Amygdala (tissue), 56 donors: ENCODE measurements at regions not wholly inside any gene's neighbourhood (a gene's known extent, or its start where the extent isn't known, plus 50 kb on each side); places are given as distances from the start of the nearest gene placed in this dataset.
"Not testable (repeated sequence)": the region's sequence is repeated elsewhere in the genome, so short reads cannot be mapped to it uniquely, and the experiment has no call there.

Experiments used
- DNase-seq, 56 donors: peaks; one replicate each; lab custom pipeline; 2025; lab: John Stamatoyannopoulos, UW

GRCh38 chr12:73452672-73453469 is 1084.8 kb upstream of the ATXN7L3B start:
- no peak for DNase-seq

- DNase-seq, result no peak
Measured at GRCh38 chr12:73460212-73460611, 1077.4 kb upstream of the ATXN7L3B start.

- no peak for DNase-seq
Measured at GRCh38 chr12:73465106-73465505, 1072.5 kb upstream of the ATXN7L3B start.

GRCh38 chr12:73486256-73486655 is 1051.4 kb upstream of the ATXN7L3B start:
- no peak for DNase-seq

- DNase-seq, result no peak
Measured at GRCh38 chr12:73506611-73507010, 1031.0 kb upstream of the ATXN7L3B start.

GRCh38 chr12:73514672-73515071 is 1023.0 kb upstream of the ATXN7L3B start:
- DNase-seq, result no peak

GRCh38 chr12:73517859-73518258 is 1019.8 kb upstream of the ATXN7L3B start:
- no peak for DNase-seq

GRCh38 chr12:73529231-73529630 is 1008.4 kb upstream of the ATXN7L3B start:
- DNase-seq, result no peak

- DNase-seq, result no peak
Measured at GRCh38 chr12:73529954-73530353, 1007.7 kb upstream of the ATXN7L3B start.

GRCh38 chr12:73531752-73532151 is 1005.9 kb upstream of the ATXN7L3B start:
- DNase-seq, result no peak

GRCh38 chr12:73547421-73547820 is 990.2 kb upstream of the ATXN7L3B start:
- DNase-seq, result no peak

- no peak for DNase-seq
Measured at GRCh38 chr12:73585136-73585535, 952.5 kb upstream of the ATXN7L3B start.

- no peak for DNase-seq
Measured at GRCh38 chr12:73589220-73589619, 948.4 kb upstream of the ATXN7L3B start.

GRCh38 chr12:73598626-73599025 is 939.0 kb upstream of the ATXN7L3B start:
- no peak for DNase-seq

- no peak for DNase-seq
Measured at GRCh38 chr12:73599268-73599667, 938.4 kb upstream of the ATXN7L3B start.

GRCh38 chr12:73605925-73606324 is 931.7 kb upstream of the ATXN7L3B start:
- DNase-seq, result not testable (repeated sequence)

- DNase-seq, result no peak
Measured at GRCh38 chr12:73612551-73612950, 925.1 kb upstream of the ATXN7L3B start.

- DNase-seq, result no peak
Measured at GRCh38 chr12:73623421-73623820, 914.2 kb upstream of the ATXN7L3B start.

GRCh38 chr12:73625226-73625625 is 912.4 kb upstream of the ATXN7L3B start:
- no peak for DNase-seq

- no peak for DNase-seq
Measured at GRCh38 chr12:73629171-73629570, 908.5 kb upstream of the ATXN7L3B start.

- DNase-seq, result no peak
Measured at GRCh38 chr12:73629893-73630831, 907.5 kb upstream of the ATXN7L3B start.

GRCh38 chr12:73632191-73632590 is 905.4 kb upstream of the ATXN7L3B start:
- DNase-seq, result no peak
